Endothelial cell of umbilical vein (primary cell): ENCODE measurements at regions not wholly inside any gene's neighbourhood (a gene's known extent, or its start where the extent isn't known, plus 50 kb on each side); places are given as distances from the start of the nearest gene placed in this dataset.

Source experiments
- BruUV-seq: library from RNA; stranded (reverse); fragments of 400-500 nt; replicated peaks from 2 replicates; lab custom pipeline; 2021; lab: Mats Ljungman, UMichigan
- CTCF ChIA-PET: fragments of 300-600, 350-600 bp; sonication (Branson Sonifier 250); formaldehyde crosslinking; loops from one replicate; lab custom pipeline; 2021; ENCODE audit warnings: antibody characterized with exemption, inconsistent platforms; lab: Charles Lee
- POLR2A ChIA-PET: fragments of 300-600, 350-600 bp; sonication (Branson Sonifier 250); formaldehyde crosslinking; loops from one replicate; lab custom pipeline; 2021; ENCODE audit warnings: antibody characterized with exemption, inconsistent platforms; lab: Charles Lee
- DNase-seq: peaks from one replicate; pipeline ENCODE4 v3.0.0-alpha.2; 2011; ENCODE audit warnings: low read depth, low spot score
- FAIRE-seq: peaks from 2 replicates; lab custom pipeline; 2011; peaks lifted over from hg19 to GRCh38; lab: Jason Lieb, UNC
- H2AFZ ChIP-seq: 2 replicates; pipeline ENCODE4 v1.6.0; 2012; ENCODE audit warnings: low read depth, low read length, control low read depth, inconsistent platforms
- H3K27ac ChIP-seq: 2 replicates; pipeline ENCODE4 v1.5.1; 2011; ENCODE audit warnings: low read depth, mild to moderate bottlenecking, control low read depth, low read length, moderate library complexity; ENCODE audit not compliant: insufficient read depth
- H3K27me3 ChIP-seq, 2 experiments: 2 replicates each; pipeline versions ENCODE4 v1.6.0 to v1.6.1; 2011; ENCODE audit warnings: low read length in 2 of 2, mixed read lengths in 1 of 2; ENCODE audit not compliant: control insufficient read depth in 2 of 2, insufficient read depth in 2 of 2
- H3K36me3 ChIP-seq, 2 experiments: 2 replicates in 1 of 2; 3 replicates in 1 of 2; pipeline ENCODE4 v1.5.1; 2011; ENCODE audit warnings: low read length in 2 of 2, mild to moderate bottlenecking in 1 of 2, moderate library complexity in 1 of 2; ENCODE audit not compliant: control insufficient read depth in 2 of 2, insufficient read depth in 2 of 2; ENCODE audit errors: extremely low read depth in 1 of 2
- H3K4me1 ChIP-seq: 3 replicates; pipeline ENCODE4 v1.5.1; 2011; ENCODE audit warnings: mild to moderate bottlenecking, low read length; ENCODE audit not compliant: control insufficient read depth, insufficient read depth; ENCODE audit errors: extremely low read depth
- H3K4me2 ChIP-seq: 2 replicates; pipeline ENCODE4 v1.6.1; 2011; ENCODE audit warnings: low read length, control low read depth, mixed read lengths; ENCODE audit not compliant: insufficient read depth
- H3K4me3 ChIP-seq, 3 experiments: fragments of 200-600 bp in 1 of 3; sonication (generic), shearing (Covaris generic) in 1 of 3; replicated peaks in 1 of 3; 2 replicates each; pipeline ENCODE4 v1.5.1; 2011 to 2016; ENCODE audit warnings: control low read depth in 3 of 3, low read length in 3 of 3, mild to moderate bottlenecking in 2 of 3, inconsistent platforms in 1 of 3, low read depth in 1 of 3, moderate library complexity in 1 of 3; ENCODE audit not compliant: insufficient read depth in 1 of 3
- H3K79me2 ChIP-seq: 2 replicates; pipeline ENCODE4 v1.6.0; 2012; ENCODE audit warnings: low read length, inconsistent platforms; ENCODE audit not compliant: control insufficient read depth, insufficient read depth
- H3K9ac ChIP-seq: replicated peaks from 2 replicates; pipeline ENCODE3; 2011; ENCODE audit warnings: low read length, control low read depth; ENCODE audit not compliant: insufficient read depth; ENCODE audit errors: extremely low read depth
- H3K9me1 ChIP-seq: replicated peaks from 3 replicates; pipeline ENCODE4 v1.6.0; 2011; ENCODE audit warnings: mild to moderate bottlenecking, low read length; ENCODE audit not compliant: control insufficient read depth, insufficient read depth; ENCODE audit errors: extremely low read depth
- H3K9me3 ChIP-seq: replicated peaks from 2 replicates; pipeline ENCODE4 v1.5.1; 2012; ENCODE audit warnings: low read length, inconsistent platforms; ENCODE audit not compliant: control insufficient read depth, insufficient read depth
- H4K20me1 ChIP-seq: replicated peaks from 2 replicates; pipeline ENCODE3; 2011; ENCODE audit warnings: mild to moderate bottlenecking, low read length; ENCODE audit not compliant: control insufficient read depth, insufficient read depth; ENCODE audit errors: extremely low read depth
- CTCF ChIP-seq, 2 donors: IDR thresholded peaks; 1 replicate in 1 of 2; 2 replicates in 1 of 2; pipeline ENCODE4 v1.5.1; 2011; ENCODE audit warnings: low read length in 2 of 2, mild to moderate bottlenecking in 2 of 2, moderate library complexity in 2 of 2, control low read depth in 1 of 2, inconsistent platforms in 1 of 2, low read depth in 1 of 2; ENCODE audit not compliant: insufficient read depth in 1 of 2; ENCODE audit errors: extremely low read depth in 1 of 2
- EZH2 ChIP-seq: IDR thresholded peaks from 2 replicates; pipeline ENCODE4 v1.6.1; 2012; ENCODE audit warnings: borderline replicate concordance, low read depth, mild to moderate bottlenecking, moderate library complexity, low read length, inconsistent platforms; ENCODE audit not compliant: severe bottlenecking
- FOS ChIP-seq: IDR thresholded peaks from 2 replicates; pipeline ENCODE4 v1.6.1; 2011; ENCODE audit warnings: mild to moderate bottlenecking, low read length, moderate library complexity, borderline replicate concordance; ENCODE audit not compliant: insufficient read depth
- GATA2 ChIP-seq: IDR thresholded peaks from 2 replicates; pipeline ENCODE4 v1.7.0; 2011; ENCODE audit warnings: low read depth, mild to moderate bottlenecking, moderate library complexity, mixed read lengths, low read length; ENCODE audit not compliant: insufficient read length, insufficient read depth
- JUN ChIP-seq: IDR thresholded peaks from 2 replicates; pipeline ENCODE4 v1.6.1; 2011; ENCODE audit warnings: borderline replicate concordance, low read depth; ENCODE audit not compliant: insufficient read length, insufficient read depth
- MAX ChIP-seq: IDR thresholded peaks from 2 replicates; pipeline ENCODE4 v1.6.1; 2011; ENCODE audit not compliant: insufficient read depth, insufficient read length
- MYC ChIP-seq: IDR thresholded peaks from one replicate; pipeline ENCODE4 v1.6.1; 2011; ENCODE audit warnings: mild to moderate bottlenecking, low read depth, low read length
- POLR2A ChIP-seq: IDR thresholded peaks from 2 replicates; pipeline ENCODE4 v1.6.1; 2012; ENCODE audit warnings: low read depth, mild to moderate bottlenecking, control low read depth, low read length
- POLR2AphosphoS5 ChIP-seq: IDR thresholded peaks from 2 replicates; pipeline ENCODE4 v1.6.1; 2012; ENCODE audit warnings: low read depth, mild to moderate bottlenecking, control low read depth, low read length, moderate library complexity; ENCODE audit not compliant: insufficient read depth
- dilution Hi-C: fragments of 300-500 bp; cut with MboI; formaldehyde crosslinking; loops from one replicate; pipeline ENCODE4 v1.15.0; 2019; ENCODE audit warnings: low sequenced_read_pairs; ENCODE audit not compliant: extremely low pct_ligation_motif_present
- intact Hi-C: fragments of 100-400 bp; cut with micrococcal nuclease; formaldehyde crosslinking; loops from one replicate; pipeline ENCODE4 v1.10.0; 2022

GRCh38 chr10:55141892-55142291 lies 340.9 kb upstream of the PCDH15 start:
- POLR2A ChIA-PET = no interaction called here
- H4K20me1 ChIP-seq = no peaks in the 10 kb centered on the region
- no peaks in the 10 kb centered on the region for H3K9me3 ChIP-seq
- H3K27me3 ChIP-seq = no peaks in the 10 kb centered on the region
- H2AFZ ChIP-seq = no peak overlapping the region
- intact Hi-C loops = no loop called here
- H3K9me1 ChIP-seq = no peaks in the 10 kb centered on the region
- H3K9ac ChIP-seq = no peak overlapping the region
- H3K4me3 ChIP-seq = no peak overlapping the region
- DNase-seq (no peak), FAIRE-seq (no peak)
- no peaks in the 10 kb centered on the region for H3K36me3 ChIP-seq
- BruUV-seq = no TSS peak
- H3K4me1 ChIP-seq = peaks cover 21% of the 10 kb centered on the region
- TF ChIP-seq JUN (no peak), EZH2 (no peak), GATA2 (no peak), POLR2AphosphoS5 (no peak), MYC (no peak), CTCF (IDR thresholded peaks at IDR 0.05; ENCODE audit: extremely low read depth in 1 of 2, insufficient read depth in 1 of 2, low read depth in 1 of 2, low read length in 2 of 2) (no peak)
- CTCF ChIA-PET = interaction anchor here (1.0 to 1.1 kb wide), 2 partner anchors 11 to 50 kb away, joined by 3 to 4 read pairs; no protein-coding TSS in a partner anchor
- no peak overlapping the region for H3K27ac ChIP-seq
- H3K79me2 ChIP-seq = no peaks in the 10 kb centered on the region
- dilution Hi-C loops = no loop called here
- no peak overlapping the region for H3K4me2 ChIP-seq

GRCh38 chr10:55137063-55137462 lies 336.0 kb upstream of the PCDH15 start:
- DNase-seq = no peak
- FAIRE-seq = no peak
- BruUV-seq = no TSS peak
- H3K36me3 ChIP-seq = no peaks in the 10 kb centered on the region
- no peaks in the 10 kb centered on the region for H3K4me1 ChIP-seq
- CTCF ChIA-PET = no interaction called here
- H3K4me3 ChIP-seq = no peak overlapping the region
- H3K9me3 ChIP-seq = no peaks in the 10 kb centered on the region
- H4K20me1 ChIP-seq = no peaks in the 10 kb centered on the region
- H3K9ac ChIP-seq = no peak overlapping the region
- no peak overlapping the region for H3K27ac ChIP-seq
- no peak overlapping the region for H3K4me2 ChIP-seq
- intact Hi-C loops (no loop called here), dilution Hi-C loops (no loop called here)
- POLR2A ChIA-PET = no interaction called here
- H3K9me1 ChIP-seq = no peaks in the 10 kb centered on the region
- TF ChIP-seq FOS (no peak), JUN (no peak), POLR2AphosphoS5 (no peak), POLR2A (no peak), MYC (no peak), CTCF (IDR thresholded peaks at IDR 0.05; ENCODE audit: extremely low read depth in 1 of 2, insufficient read depth in 1 of 2, low read depth in 1 of 2, low read length in 2 of 2) (no peak), GATA2 (no peak), MAX (no peak), EZH2 (no peak)
- no peaks in the 10 kb centered on the region for H3K79me2 ChIP-seq
- H2AFZ ChIP-seq = no peak overlapping the region
- H3K27me3 ChIP-seq = no peaks in the 10 kb centered on the region
